SK-N-SH treated with all-trans-retinoic acid at 6 μM for 48 hours (cell line): ENCODE measurements at regions not wholly inside any gene's neighbourhood (a gene's known extent, or its start where the extent isn't known, plus 50 kb on each side); places are given as distances from the start of the nearest gene placed in this dataset.

ENCODE experiments used
- BACH2 ChIP-seq: fragments of 250-450 bp; sonication (Bioruptor Pico); IDR thresholded peaks from 2 replicates; pipeline ENCODE4 v1.9.0; 2021; ENCODE audit warnings: mild to moderate bottlenecking, borderline replicate concordance
- CREB5 ChIP-seq: fragments of 250-450 bp; sonication (Bioruptor Pico); IDR thresholded peaks from 2 replicates; pipeline ENCODE4 v1.5.1; 2020; ENCODE audit warnings: low read depth, mild to moderate bottlenecking, moderate library complexity
- OSR1 ChIP-seq: fragments of 250-450 bp; sonication (Bioruptor Pico); IDR thresholded peaks from 2 replicates; pipeline ENCODE4 v1.8.0; 2022; ENCODE audit warnings: moderate library complexity, mild to moderate bottlenecking, inconsistent platforms
- PATZ1 ChIP-seq: fragments of 250-450 bp; sonication (Bioruptor Pico); IDR thresholded peaks from 2 replicates; pipeline ENCODE4 v1.8.0; 2020; ENCODE audit warnings: mild to moderate bottlenecking, moderate library complexity, borderline replicate concordance
- PPARA ChIP-seq: fragments of 250-450 bp; sonication (Bioruptor Pico); IDR thresholded peaks from 2 replicates; pipeline ENCODE4 v1.5.0; 2020; ENCODE audit warnings: mild to moderate bottlenecking, borderline replicate concordance
- RARB ChIP-seq: fragments of 250-450 bp; sonication (Bioruptor Pico); IDR thresholded peaks from 2 replicates; pipeline ENCODE4 v1.8.0; 2021; ENCODE audit warnings: mild to moderate bottlenecking, moderate library complexity
- SNAI2 ChIP-seq: fragments of 250-450 bp; sonication (Bioruptor Pico); IDR thresholded peaks from 2 replicates; pipeline ENCODE4 v1.5.0; 2020; ENCODE audit warnings: mild to moderate bottlenecking, moderate library complexity
- TOX ChIP-seq: fragments of 250-450 bp; sonication (Bioruptor Pico); IDR thresholded peaks from 2 replicates; pipeline ENCODE4 v1.8.0; 2021; ENCODE audit warnings: mild to moderate bottlenecking, moderate library complexity, borderline replicate concordance
- ZC3H10 ChIP-seq: fragments of 250-450 bp; sonication (Bioruptor Pico); IDR thresholded peaks from 2 replicates; pipeline ENCODE4 v1.5.1; 2021; ENCODE audit warnings: mild to moderate bottlenecking, moderate library complexity
- ZFP3 ChIP-seq: fragments of 250-450 bp; sonication (Bioruptor Pico); IDR thresholded peaks from 2 replicates; pipeline ENCODE4 v1.5.0; 2020; ENCODE audit warnings: mild to moderate bottlenecking, moderate library complexity
- ZFP30 ChIP-seq: fragments of 450-650 bp; formaldehyde crosslinking; IDR thresholded peaks from 2 replicates; pipeline ENCODE4 v1.5.0; 2022; ENCODE audit warnings: mild to moderate bottlenecking, moderate library complexity

DNA sequence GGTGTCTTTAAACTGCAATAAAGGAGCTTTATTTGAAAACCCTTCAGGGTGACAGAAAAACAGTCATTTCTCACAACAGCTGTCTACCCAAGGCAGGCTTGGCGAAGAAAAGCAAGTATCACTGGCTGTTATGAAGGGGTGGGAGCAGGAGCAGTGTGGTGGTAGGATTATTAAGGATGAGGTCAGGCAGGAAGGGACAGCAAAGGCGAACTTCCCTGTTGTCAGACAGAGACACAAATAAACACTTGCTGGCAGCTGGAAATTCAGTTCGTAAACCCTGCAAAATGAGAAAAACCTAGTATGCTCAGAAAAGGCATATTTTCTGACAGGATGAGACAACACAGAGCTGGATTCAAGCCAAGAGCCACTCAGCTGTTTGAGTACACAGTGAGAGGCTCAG, 416.3 kb upstream of the CDH5 start:
- TF ChIP-seq ZFP30 (CRISPR knock-in tag) (no peak), CREB5 (CRISPR knock-in tag) (no peak), PATZ1 (CRISPR knock-in tag) (no peak), OSR1 (CRISPR knock-in tag) (no peak), BACH2 (CRISPR knock-in tag) (no peak), SNAI2 (no peak), ZFP3 (CRISPR knock-in tag) (no peak), TOX (CRISPR knock-in tag) (no peak), PPARA (CRISPR knock-in tag) (no peak), RARB (CRISPR knock-in tag) (no peak), ZC3H10 (no peak)
